A673 (cell line): ENCODE measurements at regions not wholly inside any gene's neighbourhood (a gene's known extent, or its start where the extent isn't known, plus 50 kb on each side); places are given as distances from the start of the nearest gene placed in this dataset.

Source experiments
- CTCF ChIP-seq: fragments of 300-800, 200-600 bp; sonication (generic); conservative IDR thresholded peaks from 2 replicates; pipeline ENCODE4 v1.5.1; 2017; ENCODE audit warnings: low read depth, mild to moderate bottlenecking, antibody characterized with exemption, low read length, moderate library complexity, mixed read lengths
- EZH2 ChIP-seq: fragments of 200-600 bp; sonication (generic); IDR thresholded peaks from 2 replicates; pipeline ENCODE4 v1.6.1; 2017; ENCODE audit warnings: borderline replicate concordance, low read depth, mild to moderate bottlenecking, mixed read lengths, antibody characterized with exemption, low read length; ENCODE audit not compliant: poor library complexity, severe bottlenecking

GRCh38 chr20:24773751-24774201 lies 175.3 kb upstream of the CST7 start:
- TF ChIP-seq CTCF (no peak), EZH2 (no peak)
